ENCODE measurements at regions not wholly inside any gene's neighbourhood (a gene's known extent, or its start where the extent isn't known, plus 50 kb on each side); places are given as distances from the start of the nearest gene placed in this dataset.
"Not testable (repeated sequence)": the region's sequence is repeated elsewhere in the genome, so short reads cannot be mapped to it uniquely, and the experiment has no call there.

- H3K9me3 Mint-ChIP-seq, result peaks cover 46% of the 10 kb centered on the region
- peaks cover 24% of the 10 kb centered on the region for H3K27me3 Mint-ChIP-seq (ENCODE audit: low read depth)
- peaks cover 14% of the 10 kb centered on the region for H3K4me1 Mint-ChIP-seq (ENCODE audit: low read depth)
- intact Hi-C loops (cut with micrococcal nuclease), result no loop called here
- no peak overlapping the region for H3K4me3 Mint-ChIP-seq (ENCODE audit: low read depth)
- no peak overlapping the region for H3K27ac Mint-ChIP-seq
- H3K36me3 Mint-ChIP-seq (ENCODE audit: low read depth), result peaks cover 7% of the 10 kb centered on the region
- DNase-seq (ENCODE audit: low spot score), result no peak
Measured at GRCh38 chr11:34811858-34812257, 104.3 kb downstream of the APIP start.

GRCh38 chr11:34810107-34810562, 106.0 kb downstream of the APIP start:
- Mint-ChIP-seq H3K27me3 (ENCODE audit: low read depth) (peaks cover 16% of the 10 kb centered on the region), H3K4me1 (ENCODE audit: low read depth) (peaks cover 14% of the 10 kb centered on the region), H3K4me3 (ENCODE audit: low read depth) (no peak overlapping the region), H3K27ac (no peak overlapping the region), H3K36me3 (ENCODE audit: low read depth) (peaks cover 7% of the 10 kb centered on the region), H3K9me3 (peaks cover 40% of the 10 kb centered on the region)
- DNase-seq (ENCODE audit: low spot score), result no peak
- intact Hi-C loops (cut with micrococcal nuclease), result no loop called here

- H3K4me3 Mint-ChIP-seq (ENCODE audit: low read depth), result no peak overlapping the region
- no peak overlapping the region for H3K27ac Mint-ChIP-seq
- H3K27me3 Mint-ChIP-seq (ENCODE audit: low read depth), result peaks cover 20% of the 10 kb centered on the region
- peaks cover 7% of the 10 kb centered on the region for H3K36me3 Mint-ChIP-seq (ENCODE audit: low read depth)
- peaks cover 36% of the 10 kb centered on the region for H3K9me3 Mint-ChIP-seq
- intact Hi-C loops (cut with micrococcal nuclease), result no loop called here
- DNase-seq (ENCODE audit: low spot score), result no peak
- H3K4me1 Mint-ChIP-seq (ENCODE audit: low read depth), result peaks cover 14% of the 10 kb centered on the region
Measured at GRCh38 chr11:34809191-34810106, 106.7 kb downstream of the APIP start.

GRCh38 chr11:34806875-34807274, 109.3 kb downstream of the APIP start:
- peaks cover 14% of the 10 kb centered on the region for H3K4me1 Mint-ChIP-seq (ENCODE audit: low read depth)
- peaks cover 7% of the 10 kb centered on the region for H3K36me3 Mint-ChIP-seq (ENCODE audit: low read depth)
- H3K4me3 Mint-ChIP-seq (ENCODE audit: low read depth), result no peak overlapping the region
- intact Hi-C loops (cut with micrococcal nuclease), result no loop called here
- peaks cover 38% of the 10 kb centered on the region for H3K27me3 Mint-ChIP-seq (ENCODE audit: low read depth)
- H3K27ac Mint-ChIP-seq, result no peak overlapping the region
- DNase-seq (ENCODE audit: low spot score), result no peak
- peaks cover 20% of the 10 kb centered on the region for H3K9me3 Mint-ChIP-seq

- H3K36me3 Mint-ChIP-seq (ENCODE audit: low read depth), result peaks cover 7% of the 10 kb centered on the region
- peaks cover 14% of the 10 kb centered on the region for H3K4me1 Mint-ChIP-seq (ENCODE audit: low read depth)
- no peak overlapping the region for H3K4me3 Mint-ChIP-seq (ENCODE audit: low read depth)
- intact Hi-C loops (cut with micrococcal nuclease), result no loop called here
- H3K9me3 Mint-ChIP-seq, result peaks cover 18% of the 10 kb centered on the region
- peaks cover 41% of the 10 kb centered on the region for H3K27me3 Mint-ChIP-seq (ENCODE audit: low read depth)
- no peak for DNase-seq (ENCODE audit: low spot score)
- H3K27ac Mint-ChIP-seq, result no peak overlapping the region
Measured at GRCh38 chr11:34805937-34806336, 110.2 kb downstream of the APIP start.

- intact Hi-C loops (cut with micrococcal nuclease), result no loop called here
- no peaks in the 10 kb centered on the region for H3K4me1 Mint-ChIP-seq (ENCODE audit: low read depth)
- H3K27me3 Mint-ChIP-seq (ENCODE audit: low read depth), result peaks cover 44% of the 10 kb centered on the region
- DNase-seq (ENCODE audit: low spot score), result no peak
- H3K4me3 Mint-ChIP-seq (ENCODE audit: low read depth), result no peak overlapping the region
- no peaks in the 10 kb centered on the region for H3K9me3 Mint-ChIP-seq
- H3K36me3 Mint-ChIP-seq (ENCODE audit: low read depth), result no peaks in the 10 kb centered on the region
- no peak overlapping the region for H3K27ac Mint-ChIP-seq
Measured at GRCh38 chr11:34799848-34800247, 116.3 kb downstream of the APIP start.

GRCh38 chr11:34798985-34799384, 117.2 kb downstream of the APIP start:
- Mint-ChIP-seq H3K36me3 (ENCODE audit: low read depth) (no peaks in the 10 kb centered on the region), H3K27me3 (ENCODE audit: low read depth) (peaks cover 36% of the 10 kb centered on the region), H3K9me3 (no peaks in the 10 kb centered on the region), H3K4me1 (ENCODE audit: low read depth) (no peaks in the 10 kb centered on the region), H3K27ac (no peak overlapping the region), H3K4me3 (ENCODE audit: low read depth) (no peak overlapping the region)
- intact Hi-C loops (cut with micrococcal nuclease), result no loop called here
- DNase-seq (ENCODE audit: low spot score), result no peak

- H3K4me3 Mint-ChIP-seq (ENCODE audit: low read depth); H3K36me3 Mint-ChIP-seq (ENCODE audit: low read depth); H3K9me3 Mint-ChIP-seq; DNase-seq (ENCODE audit: low spot score); intact Hi-C loops (cut with micrococcal nuclease); H3K4me1 Mint-ChIP-seq (ENCODE audit: low read depth); H3K27ac Mint-ChIP-seq: not testable (repeated sequence)
- peaks cover 25% of the 10 kb centered on the region for H3K27me3 Mint-ChIP-seq (ENCODE audit: low read depth)
Measured at GRCh38 chr11:34797497-34797896, 118.7 kb downstream of the APIP start.

- Mint-ChIP-seq H3K36me3 (ENCODE audit: low read depth) (no peaks in the 10 kb centered on the region), H3K27me3 (ENCODE audit: low read depth) (peaks cover 15% of the 10 kb centered on the region), H3K27ac (no peak overlapping the region), H3K4me3 (ENCODE audit: low read depth) (no peak overlapping the region), H3K4me1 (ENCODE audit: low read depth) (peaks cover 3% of the 10 kb centered on the region), H3K9me3 (no peaks in the 10 kb centered on the region)
- intact Hi-C loops (cut with micrococcal nuclease), result no loop called here
- DNase-seq (ENCODE audit: low spot score), result no peak
Measured at GRCh38 chr11:34795641-34796040, 120.5 kb downstream of the APIP start.

GRCh38 chr11:34794696-34795095, 121.5 kb downstream of the APIP start:
- Mint-ChIP-seq H3K9me3 (no peaks in the 10 kb centered on the region), H3K27ac (no peak overlapping the region), H3K4me3 (ENCODE audit: low read depth) (no peak overlapping the region), H3K4me1 (ENCODE audit: low read depth) (peaks cover 3% of the 10 kb centered on the region), H3K27me3 (ENCODE audit: low read depth) (peaks cover 7% of the 10 kb centered on the region), H3K36me3 (ENCODE audit: low read depth) (no peaks in the 10 kb centered on the region)
- intact Hi-C loops (cut with micrococcal nuclease), result no loop called here
- no peak for DNase-seq (ENCODE audit: low spot score)

- no peak for DNase-seq (ENCODE audit: low spot score)
- intact Hi-C loops (cut with micrococcal nuclease), result no loop called here
- no peaks in the 10 kb centered on the region for H3K9me3 Mint-ChIP-seq
- H3K27ac Mint-ChIP-seq, result no peak overlapping the region
- H3K4me1 Mint-ChIP-seq (ENCODE audit: low read depth), result peaks cover 3% of the 10 kb centered on the region
- H3K4me3 Mint-ChIP-seq (ENCODE audit: low read depth), result no peak overlapping the region
- peaks cover 2% of the 10 kb centered on the region for H3K27me3 Mint-ChIP-seq (ENCODE audit: low read depth)
- no peaks in the 10 kb centered on the region for H3K36me3 Mint-ChIP-seq (ENCODE audit: low read depth)
Measured at GRCh38 chr11:34793666-34794065, 122.5 kb downstream of the APIP start.

- no peak for DNase-seq (ENCODE audit: low spot score)
- H3K27ac Mint-ChIP-seq, result no peak overlapping the region
- intact Hi-C loops (cut with micrococcal nuclease), result no loop called here
- H3K36me3 Mint-ChIP-seq (ENCODE audit: low read depth), result no peaks in the 10 kb centered on the region
- no peaks in the 10 kb centered on the region for H3K9me3 Mint-ChIP-seq
- H3K4me1 Mint-ChIP-seq (ENCODE audit: low read depth), result peaks cover 3% of the 10 kb centered on the region
- peaks cover 2% of the 10 kb centered on the region for H3K27me3 Mint-ChIP-seq (ENCODE audit: low read depth)
- no peak overlapping the region for H3K4me3 Mint-ChIP-seq (ENCODE audit: low read depth)
Measured at GRCh38 chr11:34792814-34793258, 123.3 kb downstream of the APIP start.

GRCh38 chr11:34791780-34792542, 124.2 kb downstream of the APIP start:
- H3K4me3 Mint-ChIP-seq (ENCODE audit: low read depth), result no peak overlapping the region
- peaks cover 3% of the 10 kb centered on the region for H3K4me1 Mint-ChIP-seq (ENCODE audit: low read depth)
- peaks cover 2% of the 10 kb centered on the region for H3K27me3 Mint-ChIP-seq (ENCODE audit: low read depth)
- DNase-seq (ENCODE audit: low spot score), result no peak
- intact Hi-C loops (cut with micrococcal nuclease), result no loop called here
- H3K36me3 Mint-ChIP-seq (ENCODE audit: low read depth), result no peaks in the 10 kb centered on the region
- no peaks in the 10 kb centered on the region for H3K9me3 Mint-ChIP-seq
- H3K27ac Mint-ChIP-seq, result no peak overlapping the region
